Superior temporal gyrus (tissue), 1 donor: ENCODE measurements at regions not wholly inside any gene's neighbourhood (a gene's known extent, or its start where the extent isn't known, plus 50 kb on each side); places are given as distances from the start of the nearest gene placed in this dataset.

Source experiments
- DNase-seq: peaks from one replicate; pipeline ENCODE4 v3.0.0-alpha.2; 2016; ENCODE audit errors: extremely low spot score

DNA sequence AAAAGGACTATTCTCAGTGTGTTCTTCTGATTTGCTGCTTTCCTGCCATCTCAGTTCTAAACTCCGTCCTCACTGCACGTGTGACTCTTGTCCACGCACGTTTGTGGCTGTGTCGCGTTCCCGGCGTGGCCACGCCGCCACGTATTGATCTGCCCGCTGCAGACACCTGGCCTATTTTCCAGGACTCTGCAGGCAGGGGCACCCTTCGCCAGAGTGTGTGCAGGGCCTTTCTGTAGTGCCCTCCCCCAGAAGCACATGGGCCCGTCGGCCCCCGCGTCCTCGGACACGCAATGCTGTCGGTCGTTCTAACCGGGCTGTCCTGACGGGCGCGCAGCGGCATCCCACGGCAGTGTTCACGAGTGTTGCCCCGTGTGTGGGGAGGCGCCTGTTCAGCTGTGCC lies 87.6 kb downstream of the YTHDF1 start:
- no peak for DNase-seq

DNA sequence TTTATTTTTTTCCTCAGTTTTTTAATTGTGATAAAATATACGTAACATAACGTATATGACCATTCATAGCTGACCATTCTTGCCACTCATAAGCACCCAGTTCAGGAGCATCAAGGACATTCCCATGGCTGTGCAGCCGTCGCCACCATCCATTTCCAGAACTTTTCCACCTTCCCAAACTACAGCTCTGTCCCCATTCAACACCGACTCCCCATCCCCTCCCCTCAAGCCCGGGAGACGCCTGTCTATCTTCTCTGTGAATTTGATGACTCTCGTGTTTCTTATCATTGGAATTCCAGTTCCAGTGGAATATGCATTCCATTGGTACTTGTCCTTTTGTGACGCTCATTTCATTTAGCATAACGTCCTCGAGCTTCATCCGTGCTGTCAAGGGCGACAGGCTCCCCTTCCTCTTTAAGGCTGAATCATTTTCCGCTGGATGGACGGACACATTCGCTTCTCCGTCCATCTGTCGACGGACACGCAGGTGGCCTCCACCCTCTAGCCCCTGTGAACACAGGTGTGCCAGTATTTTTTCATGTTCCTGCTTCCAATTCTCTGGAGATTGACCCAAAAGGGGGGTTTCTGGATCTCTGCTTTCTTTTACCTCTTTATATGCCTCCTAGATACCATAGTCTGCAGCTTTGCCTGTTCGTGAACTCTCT lies 88.1 kb downstream of the YTHDF1 start:
- DNase-seq = no peak

DNA sequence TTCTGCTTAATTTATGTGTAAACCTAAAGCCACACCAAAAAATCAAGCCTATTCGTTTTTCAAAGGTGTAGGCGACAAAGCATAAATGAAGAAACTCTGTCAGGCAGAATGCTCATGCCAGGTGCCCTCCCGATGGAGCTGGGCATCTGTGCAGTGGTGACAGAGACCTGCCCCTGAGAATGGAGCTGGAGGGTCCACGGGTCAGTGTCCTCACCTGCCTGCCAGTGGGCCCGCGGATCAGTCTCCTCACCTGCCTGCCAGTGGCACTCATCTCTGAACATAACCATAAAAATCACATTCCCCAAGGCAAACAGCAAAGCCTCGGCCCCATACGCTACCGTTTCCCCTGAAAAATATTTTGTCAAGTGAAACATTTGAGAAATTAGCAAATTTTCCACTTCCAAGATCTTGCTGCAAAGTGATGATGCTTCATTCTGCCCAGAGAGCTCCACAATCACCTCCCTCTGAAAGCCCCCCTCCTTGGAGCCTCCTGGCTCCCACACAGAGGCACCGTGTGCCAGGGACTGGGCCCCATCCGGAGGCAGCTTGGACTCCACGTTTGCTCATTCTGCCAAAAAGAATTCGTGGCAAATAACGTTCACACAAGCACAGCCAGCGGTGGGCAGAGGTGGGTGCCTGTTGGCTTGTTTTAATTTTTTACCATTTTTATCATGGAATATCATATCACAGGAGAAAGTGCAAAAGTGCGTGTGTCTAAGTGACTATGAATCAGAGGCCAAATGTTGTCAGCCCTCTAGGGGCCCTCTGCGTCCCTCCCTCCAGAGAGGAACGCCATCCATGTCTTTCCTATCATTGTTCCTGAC lies 88.8 kb downstream of the YTHDF1 start:
- DNase-seq = no peak

DNA sequence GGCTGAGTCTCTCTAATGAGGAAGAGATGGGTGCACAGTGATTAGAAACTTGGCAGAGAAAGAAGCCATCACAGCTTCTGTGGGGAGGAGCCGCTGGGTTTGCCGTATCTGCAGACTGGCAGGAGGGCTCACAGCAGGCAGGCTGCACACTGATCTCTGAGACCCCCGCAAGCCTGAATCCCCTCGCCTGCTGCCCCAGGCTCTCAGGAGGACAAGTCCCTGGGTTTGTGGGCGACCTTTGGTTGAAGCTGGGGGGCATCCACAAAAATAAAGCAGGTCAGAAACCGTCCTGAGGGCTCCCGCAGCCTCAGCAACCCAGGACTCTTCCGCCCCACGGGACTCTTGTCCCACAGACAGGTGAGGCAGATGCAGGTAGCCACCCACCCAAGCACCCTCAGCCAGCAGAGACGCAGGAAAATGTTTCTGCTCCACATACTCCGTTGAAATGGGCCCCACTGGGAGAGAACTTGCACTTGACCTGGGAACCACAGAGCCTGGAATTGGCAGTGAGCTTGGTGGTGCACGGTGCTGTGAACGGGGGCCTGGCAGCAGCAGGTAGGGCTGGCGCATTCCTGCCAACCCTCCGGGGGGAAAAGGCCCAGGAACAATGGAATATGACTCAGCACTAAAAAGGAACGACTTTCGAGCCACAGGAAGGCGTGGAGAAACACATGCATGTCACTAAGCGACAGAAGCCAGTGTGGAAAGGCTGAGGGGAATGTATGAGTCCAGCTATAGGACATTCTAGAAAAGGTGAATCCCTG lies 89.9 kb downstream of the YTHDF1 start:
- no peak for DNase-seq

DNA sequence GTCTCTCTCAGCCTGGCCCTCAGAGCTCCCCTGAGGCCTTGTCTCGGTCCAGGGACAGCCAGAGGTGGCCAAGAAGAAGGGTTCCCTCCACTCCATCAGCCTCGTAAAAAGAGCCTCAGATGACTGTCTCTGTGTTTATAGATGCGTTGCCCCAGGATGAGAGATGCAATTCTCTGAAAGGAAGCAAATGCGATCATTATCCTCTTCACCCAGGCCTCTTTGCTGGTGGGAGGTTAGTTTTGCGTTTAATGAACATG lies 90.4 kb downstream of the YTHDF1 start:
- DNase-seq = no peak

DNA sequence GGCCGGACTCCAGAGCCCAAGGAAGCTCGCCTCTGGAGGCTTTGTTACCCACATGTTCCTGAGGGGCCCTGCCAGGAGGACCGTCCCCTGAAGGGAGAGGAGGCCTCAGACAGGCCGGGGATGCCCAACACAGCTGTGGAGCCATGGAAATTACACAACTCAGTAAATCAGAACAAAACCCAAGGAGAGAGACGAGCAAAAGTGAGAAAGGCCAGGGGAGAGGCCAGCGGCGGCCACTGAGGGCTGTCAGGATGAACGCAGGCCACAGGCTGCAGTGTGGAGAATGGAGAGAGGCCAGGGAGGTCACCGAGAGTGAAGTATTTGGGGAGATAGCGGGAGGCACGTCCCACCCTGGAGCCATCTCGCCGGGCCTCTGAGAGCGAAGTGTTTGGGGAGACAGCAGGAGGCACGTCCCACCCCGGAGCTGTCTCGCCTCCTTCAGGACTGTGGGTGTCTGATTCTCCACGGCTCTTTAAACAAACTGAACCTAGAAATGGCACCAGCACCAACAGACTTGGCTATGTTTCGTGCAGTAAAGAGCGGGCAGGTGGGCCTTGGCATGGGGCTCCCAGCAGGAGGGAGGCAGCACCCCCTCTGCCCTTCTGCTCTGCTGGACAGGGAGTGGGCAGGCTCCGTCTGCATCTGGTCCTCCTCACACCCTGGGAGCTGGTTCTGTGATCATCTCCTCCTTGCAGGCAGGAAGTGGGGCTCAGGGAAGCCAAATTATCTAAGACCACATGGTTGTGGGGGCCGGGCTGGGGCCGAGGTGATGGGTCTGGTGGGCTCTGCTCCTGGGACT lies 91.0 kb downstream of the YTHDF1 start:
- no peak for DNase-seq

DNA sequence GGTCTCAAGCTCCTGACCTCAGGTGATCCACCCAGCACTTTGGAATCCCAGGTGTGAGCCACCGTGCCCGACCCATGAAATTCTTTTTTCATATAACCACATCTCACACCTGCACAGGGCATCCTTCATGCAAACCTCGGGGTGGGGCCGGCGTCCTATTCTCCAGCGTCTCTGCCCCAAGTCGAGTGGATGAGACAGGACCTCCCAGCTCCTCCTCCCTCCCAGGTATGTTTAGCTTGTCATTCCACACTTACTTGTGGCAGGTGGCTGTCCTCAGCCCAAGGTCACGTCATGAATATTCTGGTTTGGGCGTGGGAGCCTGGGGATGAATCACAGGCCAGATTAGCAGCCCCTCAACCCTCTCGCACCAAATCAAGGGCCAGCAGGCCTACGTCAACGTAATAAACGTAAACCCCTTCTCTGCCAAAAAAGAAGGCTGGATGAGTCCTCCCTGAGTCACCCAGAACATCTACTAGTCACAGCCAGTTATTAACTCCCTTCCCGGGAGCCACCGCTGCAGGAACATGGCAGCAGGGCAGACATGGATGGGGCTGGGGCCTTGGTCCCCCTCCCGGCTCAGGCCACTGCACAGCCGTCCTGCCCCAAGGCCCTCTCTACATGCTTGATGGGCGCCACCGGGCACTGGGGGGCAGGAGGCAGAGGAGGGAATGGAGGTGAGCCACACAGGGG lies 91.7 kb downstream of the YTHDF1 start:
- DNase-seq = no peak

DNA sequence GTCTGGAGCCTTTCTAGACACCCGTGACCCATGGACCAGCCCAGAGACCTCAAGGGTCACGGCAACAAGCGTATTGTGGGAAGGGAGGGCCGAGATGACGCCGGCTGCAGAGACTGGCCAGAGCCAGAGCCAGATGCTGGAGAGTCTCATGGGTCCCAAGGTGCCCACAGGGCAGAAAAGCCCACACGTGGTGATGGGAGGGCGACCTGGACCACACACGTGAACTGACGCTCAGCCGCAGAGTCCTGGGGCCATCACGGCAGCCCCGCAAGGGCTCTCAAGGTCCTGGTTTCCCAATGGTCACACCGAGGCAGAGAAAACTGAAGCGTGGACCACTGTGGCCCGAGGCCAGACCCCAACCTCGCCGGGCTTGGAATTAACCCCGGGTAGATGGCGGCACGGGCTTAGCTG lies 92.6 kb downstream of the YTHDF1 start:
- no peak for DNase-seq

DNA sequence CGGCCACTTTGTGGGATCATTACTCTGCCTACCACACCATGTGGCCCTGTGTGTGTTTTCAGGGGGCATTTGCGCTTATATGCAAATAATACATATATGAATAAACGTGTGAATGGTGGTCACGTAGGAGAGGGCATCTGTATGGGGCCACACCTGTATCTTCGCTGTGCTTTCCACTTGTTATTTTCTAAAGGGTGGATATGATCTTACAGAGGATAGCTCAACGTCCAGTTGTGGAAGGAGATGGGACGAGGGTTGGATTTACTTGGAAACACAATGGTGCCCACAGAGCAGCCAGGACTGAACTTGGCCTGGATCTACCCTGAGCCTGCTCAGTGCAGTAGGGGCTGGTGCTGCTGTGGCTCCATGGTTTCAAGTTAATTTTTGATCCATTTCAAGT lies 93.3 kb downstream of the YTHDF1 start:
- DNase-seq = no peak

DNA sequence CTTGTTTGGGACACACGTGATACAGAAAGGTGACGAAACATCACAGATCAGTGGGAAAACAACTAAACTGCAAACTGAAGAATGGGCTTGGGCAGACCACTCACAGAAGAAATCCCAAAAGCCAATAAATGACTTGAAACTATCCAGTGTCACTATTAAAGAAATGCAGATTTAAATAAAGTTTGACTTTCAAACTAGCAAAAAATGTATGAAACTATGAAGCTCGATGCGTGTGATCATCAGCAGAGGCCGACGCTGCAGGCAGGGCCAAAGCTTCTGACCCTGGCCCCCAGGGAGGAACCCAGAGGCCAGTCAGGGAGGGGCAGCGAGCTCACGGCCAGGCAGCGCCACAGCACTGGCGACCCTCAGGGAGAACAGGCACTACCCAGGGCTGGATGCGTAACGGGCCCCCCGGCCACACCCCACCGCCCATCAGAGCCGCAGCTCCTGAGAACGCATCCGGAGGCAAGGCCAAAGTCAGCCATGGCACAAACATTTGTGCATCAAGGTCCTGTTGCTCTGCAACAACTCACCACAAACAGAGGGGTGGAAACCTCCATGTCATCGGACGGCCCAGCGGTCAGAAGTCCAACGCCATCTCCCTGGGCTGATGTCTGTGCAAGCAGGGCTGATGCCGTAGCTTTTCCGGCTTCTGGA lies 94.1 kb downstream of the YTHDF1 start:
- no peak for DNase-seq

DNA sequence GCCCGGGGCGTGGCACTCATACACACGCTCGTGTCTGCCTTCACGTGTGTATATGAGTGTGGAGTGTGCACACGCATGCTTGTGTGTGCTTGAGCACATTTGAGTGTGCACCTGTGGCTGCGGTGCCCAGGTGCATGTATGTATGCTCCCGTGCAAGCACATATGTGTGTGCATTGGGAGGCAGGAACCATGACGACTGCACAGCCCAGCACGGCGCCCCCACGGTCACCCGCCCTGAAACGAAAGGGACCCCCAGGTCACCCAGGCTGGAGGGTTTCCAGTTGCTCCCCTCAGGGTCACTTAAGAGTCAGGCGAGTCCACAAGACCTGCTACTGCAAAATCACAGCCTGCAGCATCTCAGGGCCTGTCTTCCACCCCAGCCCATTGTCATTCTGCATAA lies 94.7 kb downstream of the YTHDF1 start:
- DNase-seq = no peak

DNA sequence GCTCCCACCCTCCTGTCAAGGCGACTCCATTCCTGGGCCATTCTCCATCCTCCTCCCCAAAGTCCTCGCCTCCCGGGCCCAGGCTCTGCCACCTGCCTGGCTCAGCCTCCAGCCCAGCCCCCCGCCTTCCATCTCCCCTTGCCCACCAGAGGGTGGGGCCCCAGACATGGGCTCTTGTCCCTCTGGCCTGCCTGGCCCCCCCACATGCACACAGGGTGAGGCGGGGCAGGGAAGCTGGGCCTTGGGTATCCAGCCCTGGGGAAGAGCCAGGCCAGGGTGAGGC lies 95.2 kb downstream of the YTHDF1 start:
- DNase-seq = no peak

DNA sequence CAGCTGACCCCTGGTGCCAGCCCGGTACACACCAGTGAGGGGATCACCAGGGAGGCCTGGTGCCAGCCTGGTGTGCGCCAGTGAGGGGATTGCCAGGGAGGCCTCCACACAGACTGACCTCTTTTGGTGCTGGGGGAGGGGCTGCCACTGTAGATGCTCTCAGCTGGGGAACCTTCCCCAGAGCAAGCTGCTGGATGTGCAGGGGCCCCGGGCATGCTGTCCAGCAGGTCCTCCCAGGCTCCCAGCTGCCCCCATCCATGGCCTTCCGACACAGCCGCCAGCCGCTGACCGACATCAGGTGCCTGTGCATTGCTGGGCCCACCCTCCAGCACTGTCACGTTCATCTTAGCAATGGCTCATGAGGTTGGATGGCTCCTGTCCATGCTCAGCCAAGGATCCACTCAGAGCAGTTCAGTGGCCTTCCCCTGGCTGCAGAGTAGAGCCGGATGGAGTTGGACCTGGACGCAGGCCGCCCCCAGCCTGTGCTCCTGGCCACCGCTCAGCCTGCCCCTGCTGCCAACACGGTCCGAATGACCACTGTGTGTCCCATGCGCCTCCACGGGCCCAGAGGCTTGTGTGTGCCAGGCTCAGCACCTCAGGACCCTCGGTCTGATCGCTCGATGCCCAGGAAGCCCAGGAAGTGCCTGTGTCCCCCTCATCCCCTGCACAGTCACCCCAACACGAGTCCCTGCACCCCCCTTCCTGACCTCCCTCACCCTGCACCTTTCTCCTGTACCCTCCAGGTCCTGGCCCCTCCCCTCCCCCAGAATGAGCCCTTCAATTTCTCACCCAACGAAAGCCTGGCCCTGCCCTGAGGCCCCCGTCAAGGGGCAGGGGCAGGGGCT lies 95.7 kb downstream of the YTHDF1 start:
- no peak for DNase-seq

DNA sequence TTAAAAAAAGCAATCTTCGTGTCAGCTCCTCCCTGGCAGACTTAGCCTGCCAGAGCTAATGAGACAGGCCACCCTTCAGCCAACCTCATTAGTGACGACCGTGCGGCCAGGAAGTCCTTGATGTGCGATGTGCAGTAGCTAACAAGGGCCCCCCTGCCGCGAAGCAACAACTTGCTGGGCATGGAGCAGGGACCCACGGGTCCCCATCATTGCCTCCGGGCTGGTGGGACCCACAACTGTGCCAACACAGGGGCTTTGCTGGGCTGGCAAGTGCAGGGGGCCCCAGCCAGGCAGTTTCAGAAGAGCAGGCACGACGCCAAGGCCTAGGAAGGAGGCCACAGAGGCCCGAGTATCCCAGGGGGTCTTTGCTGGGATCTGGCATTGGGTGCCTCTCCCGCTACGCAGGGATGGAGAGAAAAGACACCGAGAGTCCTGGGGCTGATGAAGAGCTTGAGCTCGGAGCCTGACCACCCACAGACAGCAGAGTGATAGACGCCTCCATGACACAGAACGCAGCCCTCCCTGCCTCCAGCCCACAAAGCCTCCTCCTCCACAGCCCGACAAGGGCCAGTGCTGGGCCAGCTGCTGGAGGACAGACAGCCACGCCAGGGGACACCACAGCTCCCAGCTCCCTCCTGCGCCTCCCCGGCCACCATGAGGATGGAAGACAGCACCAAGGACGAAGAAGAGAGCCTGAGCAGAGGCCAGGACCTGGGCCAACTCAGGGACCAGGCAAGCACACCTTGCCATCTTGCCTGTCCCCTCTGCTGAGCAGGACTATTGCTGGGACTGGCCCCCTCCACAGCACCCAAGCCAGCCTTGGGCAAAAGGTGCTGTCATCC lies 96.6 kb downstream of the YTHDF1 start:
- DNase-seq = no peak

DNA sequence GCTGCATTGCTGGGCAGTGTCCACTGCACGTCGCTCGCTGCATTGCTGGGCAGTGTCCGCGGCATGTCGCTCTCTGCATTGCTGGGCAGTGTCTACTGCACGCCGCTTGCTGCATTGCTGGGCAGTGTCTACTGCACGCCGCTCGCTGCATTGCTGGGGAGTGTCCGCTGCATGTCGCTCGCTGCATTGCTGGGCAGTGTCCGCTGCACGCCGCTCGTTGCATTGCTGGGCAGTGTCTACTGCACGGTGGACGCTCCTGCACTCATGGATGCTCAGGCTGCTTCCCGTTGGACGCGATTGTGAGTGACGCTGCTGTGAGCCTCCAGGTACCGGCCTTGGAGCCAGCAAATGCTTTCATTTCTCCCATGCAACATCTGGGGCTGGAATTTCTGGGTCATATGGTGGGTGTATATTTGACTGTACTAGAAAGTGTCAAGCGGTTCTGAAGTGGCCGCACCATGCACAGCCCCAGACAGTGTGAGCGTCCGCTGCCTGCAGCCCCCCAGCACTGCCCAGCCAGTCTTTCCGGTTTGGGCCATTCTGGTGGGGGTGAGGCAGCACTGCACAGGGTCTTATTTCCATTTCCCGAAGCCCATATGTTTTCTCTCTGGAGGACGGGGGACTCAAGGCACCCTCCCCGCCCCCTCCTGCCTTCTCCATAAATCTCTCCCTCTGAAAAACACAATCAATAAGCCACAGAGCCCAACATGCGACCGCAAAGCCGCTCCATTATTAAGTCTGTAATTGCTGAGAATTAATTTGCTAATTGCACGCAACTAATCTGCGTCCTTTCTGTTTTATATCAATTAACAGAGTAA lies 97.4 kb downstream of the YTHDF1 start:
- DNase-seq = no peak

DNA sequence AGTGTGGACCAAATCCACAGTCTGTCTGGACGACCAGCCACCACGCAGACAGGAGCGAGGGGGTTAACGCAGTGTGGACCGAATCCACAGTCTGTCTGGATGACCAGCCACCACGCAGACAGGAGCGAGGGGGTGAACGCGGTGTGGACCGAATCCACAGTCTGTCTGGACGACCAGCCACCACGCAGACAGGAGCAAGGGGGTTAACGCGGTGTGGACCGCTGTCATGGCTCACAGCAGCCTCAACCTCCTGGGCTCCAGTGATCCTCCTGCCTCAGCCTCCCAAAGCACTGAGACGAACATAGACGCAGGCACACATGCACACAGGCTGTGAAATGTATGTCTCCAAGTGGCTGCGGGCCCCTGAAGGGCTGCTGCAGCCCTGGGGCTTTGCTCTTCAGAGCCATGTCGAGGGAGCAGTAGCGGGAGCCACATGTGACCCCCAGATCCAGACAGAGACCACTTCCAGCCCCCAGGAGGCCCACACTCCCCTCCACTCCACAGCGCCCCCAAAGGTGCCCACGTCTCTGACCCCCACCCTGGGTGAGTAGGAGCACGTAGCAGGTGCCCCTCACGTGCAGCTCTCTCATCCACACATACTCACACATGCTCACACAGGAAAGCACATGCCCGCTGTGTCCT lies 98.1 kb downstream of the YTHDF1 start:
- no peak for DNase-seq

DNA sequence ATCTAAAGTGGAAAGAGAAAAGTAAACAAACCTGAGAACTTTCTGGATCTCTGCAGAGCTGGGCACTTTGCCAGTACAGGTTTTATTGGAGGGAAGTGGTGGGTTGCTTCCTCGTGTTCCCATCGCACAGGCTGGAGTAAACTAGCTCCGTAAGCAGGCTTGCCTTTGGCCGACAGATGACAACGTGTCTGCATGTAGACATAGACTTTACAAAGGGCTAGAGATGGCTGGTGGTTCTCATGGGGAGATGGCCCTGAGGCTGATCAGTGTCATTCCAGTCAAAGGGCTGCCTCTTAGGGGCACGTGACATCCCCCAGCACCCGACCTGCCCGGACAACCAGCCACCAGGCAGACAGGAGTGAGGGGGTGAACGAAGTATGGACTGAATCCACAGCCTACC lies 98.8 kb downstream of the YTHDF1 start:
- no peak for DNase-seq
